HEK293 (cell line): ENCODE measurements at regions not wholly inside any gene's neighbourhood (a gene's known extent, or its start where the extent isn't known, plus 50 kb on each side); places are given as distances from the start of the nearest gene placed in this dataset.

Source experiments
- CTCF ChIA-PET: fragments of 350-600 bp; formaldehyde crosslinking; extraction: SDS; loops from one replicate; lab custom pipeline; 2021; ENCODE audit warnings: antibody characterized with exemption; lab: Yijun Ruan, JAX
- POLR2A ChIA-PET: fragments of 300-600 bp; formaldehyde crosslinking; extraction: SDS; loops from one replicate; lab custom pipeline; 2020; ENCODE audit warnings: antibody characterized with exemption, inconsistent platforms; lab: Yijun Ruan, JAX
- H3K27ac ChIP-seq: fragments of 200-500 bp; sonication (Bioruptor generic); 2 replicates; pipeline ENCODE4 v1.5.1; 2014; ENCODE audit warnings: low read depth, low read length, control low read depth, inconsistent platforms; ENCODE audit errors: extremely low read depth
- H3K36me3 ChIP-seq, 2 experiments: fragments of 200-500 bp in 1 of 2; sonication (Bioruptor generic) in 1 of 2; 1 replicate in 1 of 2; 2 replicates in 1 of 2; pipeline ENCODE4 v1.5.1; 2014 to 2017; ENCODE audit warnings: inconsistent platforms in 2 of 2, low read length in 2 of 2; ENCODE audit not compliant: control insufficient read depth in 2 of 2, insufficient read depth in 1 of 2
- H3K4me1 ChIP-seq: fragments of 200-500 bp; sonication (Bioruptor generic); 2 replicates; pipeline ENCODE4 v1.5.1; 2014; ENCODE audit warnings: mild to moderate bottlenecking, low read length, inconsistent platforms; ENCODE audit not compliant: control insufficient read depth, insufficient read depth
- H3K4me3 ChIP-seq: 2 replicates; pipeline ENCODE4 v1.5.1; 2011; ENCODE audit warnings: low read depth, mild to moderate bottlenecking, control low read depth, low read length, moderate library complexity
- H3K9me3 ChIP-seq: fragments of 200-500 bp; sonication (Bioruptor generic); 2 replicates; pipeline ENCODE4 v1.5.1; 2014; ENCODE audit warnings: low read depth, low read length, inconsistent platforms; ENCODE audit not compliant: control insufficient read depth, insufficient read depth
- BCL11B ChIP-seq: fragments of 450-650 bp; formaldehyde crosslinking; IDR thresholded peaks from 2 replicates; pipeline ENCODE4 v1.5.1; 2016; ENCODE audit warnings: low read depth, missing biosample characterization, missing genetic modification characterization
- BCL6B ChIP-seq: fragments of 450-650 bp; formaldehyde crosslinking; IDR thresholded peaks from 2 replicates; pipeline ENCODE4 v1.5.1; 2017; ENCODE audit warnings: missing biosample characterization, missing genetic modification characterization
- IKZF3 ChIP-seq: fragments of 450-650 bp; IDR thresholded peaks from 2 replicates; pipeline ENCODE4 v1.5.0; 2018; ENCODE audit warnings: missing biosample characterization, mild to moderate bottlenecking, missing genetic modification characterization, moderate library complexity
- KLF17 ChIP-seq: fragments of 450-650 bp; formaldehyde crosslinking; IDR thresholded peaks from 2 replicates; pipeline ENCODE4 v1.5.1; 2016; ENCODE audit warnings: missing biosample characterization, missing genetic modification characterization
- MYNN ChIP-seq: fragments of 450-650 bp; formaldehyde crosslinking; IDR thresholded peaks from 2 replicates; pipeline ENCODE4 v1.5.1; 2016; ENCODE audit warnings: missing biosample characterization, missing genetic modification characterization, borderline replicate concordance
- OSR2 ChIP-seq: fragments of 450-650 bp; formaldehyde crosslinking; IDR thresholded peaks from 2 replicates; pipeline ENCODE4 v1.5.1; 2016; ENCODE audit warnings: missing biosample characterization, missing genetic modification characterization
- REST ChIP-seq: fragments of 450-650 bp; formaldehyde crosslinking; IDR thresholded peaks from 2 replicates; pipeline ENCODE4 v1.5.1; 2016; ENCODE audit warnings: missing biosample characterization, missing genetic modification characterization
- ZBTB1 ChIP-seq: fragments of 450-650 bp; formaldehyde crosslinking; IDR thresholded peaks from 2 replicates; pipeline ENCODE4 v1.5.1; 2016; ENCODE audit warnings: missing biosample characterization, missing genetic modification characterization
- ZNF114 ChIP-seq: fragments of 450-650 bp; formaldehyde crosslinking; IDR thresholded peaks from 2 replicates; pipeline ENCODE4 v1.5.0; 2017; ENCODE audit warnings: missing biosample characterization, missing genetic modification characterization
- ZNF121 ChIP-seq: fragments of 450-650 bp; formaldehyde crosslinking; IDR thresholded peaks from 2 replicates; pipeline ENCODE4 v1.5.1; 2016; ENCODE audit warnings: missing biosample characterization, missing genetic modification characterization
- ZNF18 ChIP-seq: fragments of 450-650 bp; formaldehyde crosslinking; IDR thresholded peaks from 2 replicates; pipeline ENCODE4 v1.5.1; 2016; ENCODE audit warnings: missing biosample characterization, missing genetic modification characterization
- ZNF223 ChIP-seq: fragments of 450-650 bp; formaldehyde crosslinking; IDR thresholded peaks from 2 replicates; pipeline ENCODE4 v1.5.1; 2016; ENCODE audit warnings: missing biosample characterization, missing genetic modification characterization
- ZNF302 ChIP-seq: fragments of 450-650 bp; formaldehyde crosslinking; IDR thresholded peaks from 2 replicates; pipeline ENCODE4 v1.5.1; 2016; ENCODE audit warnings: missing biosample characterization, missing genetic modification characterization, low read depth
- ZNF350 ChIP-seq: fragments of 450-650 bp; formaldehyde crosslinking; IDR thresholded peaks from 2 replicates; pipeline ENCODE4 v1.5.0; 2017; ENCODE audit warnings: missing biosample characterization, mild to moderate bottlenecking, missing genetic modification characterization
- ZNF354C ChIP-seq: fragments of 450-650 bp; formaldehyde crosslinking; IDR thresholded peaks from 2 replicates; pipeline ENCODE4 v1.5.1; 2016; ENCODE audit warnings: missing biosample characterization, missing genetic modification characterization, low read depth, borderline replicate concordance
- ZNF48 ChIP-seq: fragments of 450-650 bp; formaldehyde crosslinking; IDR thresholded peaks from 2 replicates; pipeline ENCODE4 v1.5.1; 2016; ENCODE audit warnings: missing biosample characterization, missing genetic modification characterization
- ZNF514 ChIP-seq: fragments of 450-650 bp; formaldehyde crosslinking; IDR thresholded peaks from 2 replicates; pipeline ENCODE4 v1.5.1; 2016; ENCODE audit warnings: missing biosample characterization, missing genetic modification characterization
- ZNF571 ChIP-seq: fragments of 450-650 bp; formaldehyde crosslinking; IDR thresholded peaks from 2 replicates; pipeline ENCODE4 v1.5.0; 2017; ENCODE audit warnings: missing biosample characterization, missing genetic modification characterization
- ZNF645 ChIP-seq: fragments of 450-650 bp; formaldehyde crosslinking; IDR thresholded peaks from 2 replicates; pipeline ENCODE4; 2016; ENCODE audit warnings: missing biosample characterization, missing genetic modification characterization
- ZNF664 ChIP-seq: fragments of 450-650 bp; formaldehyde crosslinking; IDR thresholded peaks from 2 replicates; pipeline ENCODE4 v1.5.1; 2016; ENCODE audit warnings: missing biosample characterization, missing genetic modification characterization

GRCh38 chr5:116859666-116860320 is 285.2 kb upstream of the SEMA6A start:
- CTCF ChIA-PET = no interaction called here
- Histone ChIP-seq H3K4me1 (peaks cover 2% of the 10 kb centered on the region; the same call in 1 of the 2 replicates), H3K4me3 (no peak overlapping the region), H3K27ac (no peak overlapping the region), H3K9me3 (no peaks in the 10 kb centered on the region), H3K36me3 (no peaks in the 10 kb centered on the region)
- POLR2A ChIA-PET = no interaction called here
- TF ChIP-seq ZNF514 (no peak), ZNF114 (no peak), ZNF571 (no peak), ZNF664 (tag by site-specific recombination) (no peak), ZNF645 (tag by site-specific recombination) (no peak), ZNF18 (tag by site-specific recombination) (no peak), ZNF302 (tag by site-specific recombination) (no peak), ZNF223 (tag by site-specific recombination) (no peak), KLF17 (tag by site-specific recombination) (no peak), MYNN (no peak), REST (tag by site-specific recombination) (no peak), OSR2 (tag by site-specific recombination) (no peak), ZNF121 (tag by site-specific recombination) (no peak), ZBTB1 (tag by site-specific recombination) (no peak), ZNF350 (tag by site-specific recombination) (no peak), IKZF3 (no peak), ZNF354C (no peak), BCL6B (no peak), ZNF48 (tag by site-specific recombination) (no peak), BCL11B (no peak)
